ENCODE measurements at regions not wholly inside any gene's neighbourhood (a gene's known extent, or its start where the extent isn't known, plus 50 kb on each side); places are given as distances from the start of the nearest gene placed in this dataset.

DNA sequence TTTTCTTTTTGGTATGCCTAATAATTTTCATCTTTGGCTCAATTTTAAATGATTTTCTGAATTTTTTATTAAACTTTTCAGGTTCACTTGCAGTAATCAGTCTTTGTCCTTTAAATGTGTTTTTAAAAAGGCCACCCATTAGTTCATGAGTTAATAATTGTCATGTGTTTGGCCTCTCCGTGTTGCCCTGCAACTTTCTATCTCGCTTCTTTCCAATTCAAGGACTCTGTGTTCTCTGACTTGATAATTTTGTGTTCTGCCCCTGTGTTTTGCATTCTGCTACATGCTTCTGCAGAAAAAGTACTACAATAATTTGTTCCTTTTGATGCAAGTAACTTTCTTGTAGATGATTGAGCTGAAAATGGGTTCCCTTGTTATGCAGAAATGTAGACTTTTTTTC is 921.4 kb upstream of the LRATD1 start:
- Histone ChIP-seq H3K4me3 (ENCODE audit: low read depth in 1 of 5, low read length in 5 of 5) (no peak overlapping the region), H3K4me1 (ENCODE audit: control insufficient read depth in 5 of 5, insufficient read depth in 5 of 5, low read length in 5 of 5) (no peaks in the 10 kb centered on the region), H3K9me3 (ENCODE audit: control insufficient read depth in 5 of 5, low read length in 5 of 5) (no peaks in the 10 kb centered on the region), H3K27me3 (ENCODE audit: control insufficient read depth in 5 of 5, insufficient read depth in 4 of 5, low read length in 5 of 5) (no peaks in the 10 kb centered on the region), H3K36me3 (ENCODE audit: control insufficient read depth in 5 of 5, insufficient read depth in 5 of 5, low read length in 5 of 5) (no peaks in the 10 kb centered on the region), H3K9ac (ENCODE audit: low read length in 5 of 5) (no peak overlapping the region), H3K27ac (ENCODE audit: low read depth, low read length) (no peak overlapping the region)

DNA sequence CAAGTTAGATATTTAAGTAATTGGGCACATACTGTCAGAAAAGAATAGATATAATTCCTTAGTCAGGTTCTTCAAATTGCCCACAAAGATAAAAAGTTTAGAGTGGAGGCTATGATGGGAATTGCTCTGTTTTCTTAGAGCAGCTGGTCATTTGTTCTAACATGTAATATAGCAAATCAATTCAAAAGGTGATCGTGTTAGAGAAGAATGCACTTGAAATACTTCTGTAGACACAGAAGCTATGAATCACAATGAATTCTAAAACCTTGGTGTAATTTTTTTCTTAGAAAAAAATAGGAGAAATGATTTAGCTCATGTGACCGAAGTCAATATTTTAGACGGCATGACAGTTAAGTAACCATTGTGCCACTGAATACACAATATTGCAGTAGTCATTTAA is 918.1 kb upstream of the LRATD1 start:
- no peaks in the 10 kb centered on the region for H3K27me3 ChIP-seq (ENCODE audit: control insufficient read depth in 5 of 5, insufficient read depth in 4 of 5, low read length in 5 of 5)
- no peaks in the 10 kb centered on the region for H3K4me1 ChIP-seq (ENCODE audit: control insufficient read depth in 5 of 5, insufficient read depth in 5 of 5, low read length in 5 of 5)
- no peaks in the 10 kb centered on the region for H3K36me3 ChIP-seq (ENCODE audit: control insufficient read depth in 5 of 5, insufficient read depth in 5 of 5, low read length in 5 of 5)
- H3K9ac ChIP-seq (ENCODE audit: low read length in 5 of 5), result no peak overlapping the region
- H3K27ac ChIP-seq (ENCODE audit: low read depth, low read length), result no peak overlapping the region
- H3K9me3 ChIP-seq (ENCODE audit: control insufficient read depth in 5 of 5, low read length in 5 of 5), result no peaks in the 10 kb centered on the region
- no peak overlapping the region for H3K4me3 ChIP-seq (ENCODE audit: low read depth in 1 of 5, low read length in 5 of 5)

GRCh38 chr2:13725945-13726344 is 906.6 kb upstream of the LRATD1 start:
- no peak overlapping the region for H3K27ac ChIP-seq (ENCODE audit: low read depth, low read length)
- H3K9me3 ChIP-seq (ENCODE audit: control insufficient read depth in 5 of 5, low read length in 5 of 5), result peaks cover 0 to 4% (median 0%) of the 10 kb centered on the region in 5 donors
- H3K27me3 ChIP-seq (ENCODE audit: control insufficient read depth in 5 of 5, insufficient read depth in 4 of 5, low read length in 5 of 5), result no peaks in the 10 kb centered on the region

GRCh38 chr2:13745330-13745729 is 887.2 kb upstream of the LRATD1 start:
- Histone ChIP-seq H3K9ac (ENCODE audit: low read length in 5 of 5) (no peak overlapping the region), H3K36me3 (ENCODE audit: control insufficient read depth in 5 of 5, insufficient read depth in 5 of 5, low read length in 5 of 5) (no peaks in the 10 kb centered on the region), H3K27me3 (ENCODE audit: control insufficient read depth in 5 of 5, insufficient read depth in 4 of 5, low read length in 5 of 5) (no peaks in the 10 kb centered on the region), H3K4me3 (ENCODE audit: low read depth in 1 of 5, low read length in 5 of 5) (no peak overlapping the region), H3K27ac (ENCODE audit: low read depth, low read length) (no peak overlapping the region), H3K9me3 (ENCODE audit: control insufficient read depth in 5 of 5, low read length in 5 of 5) (peaks cover 2 to 19% (median 8%) of the 10 kb centered on the region in 5 donors), H3K4me1 (ENCODE audit: control insufficient read depth in 5 of 5, insufficient read depth in 5 of 5, low read length in 5 of 5) (no peaks in the 10 kb centered on the region)

More at GRCh38 chr2:13725945-13726344, 906.6 kb upstream of the LRATD1 start:
- H3K9ac ChIP-seq (ENCODE audit: low read length in 5 of 5), result no peak overlapping the region
- H3K4me1 ChIP-seq (ENCODE audit: control insufficient read depth in 5 of 5, insufficient read depth in 5 of 5, low read length in 5 of 5), result no peaks in the 10 kb centered on the region
- no peaks in the 10 kb centered on the region for H3K36me3 ChIP-seq (ENCODE audit: control insufficient read depth in 5 of 5, insufficient read depth in 5 of 5, low read length in 5 of 5)
- no peak overlapping the region for H3K4me3 ChIP-seq (ENCODE audit: low read depth in 1 of 5, low read length in 5 of 5)

GRCh38 chr2:13751955-13752354 is 880.6 kb upstream of the LRATD1 start:
- no peaks in the 10 kb centered on the region for H3K36me3 ChIP-seq (ENCODE audit: control insufficient read depth in 5 of 5, insufficient read depth in 5 of 5, low read length in 5 of 5)
- H3K9me3 ChIP-seq (ENCODE audit: control insufficient read depth in 5 of 5, low read length in 5 of 5), result peaks cover 2 to 4% (median 2%) of the 10 kb centered on the region in 5 donors
- no peak overlapping the region for H3K4me3 ChIP-seq (ENCODE audit: low read depth in 1 of 5, low read length in 5 of 5)
- H3K4me1 ChIP-seq (ENCODE audit: control insufficient read depth in 5 of 5, insufficient read depth in 5 of 5, low read length in 5 of 5), result no peaks in the 10 kb centered on the region
- H3K9ac ChIP-seq (ENCODE audit: low read length in 5 of 5), result no peak overlapping the region
- H3K27ac ChIP-seq (ENCODE audit: low read depth, low read length), result no peak overlapping the region
- H3K27me3 ChIP-seq (ENCODE audit: control insufficient read depth in 5 of 5, insufficient read depth in 4 of 5, low read length in 5 of 5), result no peaks in the 10 kb centered on the region

GRCh38 chr2:13758412-13758811 is 874.1 kb upstream of the LRATD1 start:
- H3K4me1 ChIP-seq (ENCODE audit: control insufficient read depth in 5 of 5, insufficient read depth in 5 of 5, low read length in 5 of 5), result no peaks in the 10 kb centered on the region
- no peaks in the 10 kb centered on the region for H3K27me3 ChIP-seq (ENCODE audit: control insufficient read depth in 5 of 5, insufficient read depth in 4 of 5, low read length in 5 of 5)
- peaks cover 0 to 2% (median 0%) of the 10 kb centered on the region in 5 donors for H3K9me3 ChIP-seq (ENCODE audit: control insufficient read depth in 5 of 5, low read length in 5 of 5)
- H3K36me3 ChIP-seq (ENCODE audit: control insufficient read depth in 5 of 5, insufficient read depth in 5 of 5, low read length in 5 of 5), result no peaks in the 10 kb centered on the region
- no peak overlapping the region for H3K27ac ChIP-seq (ENCODE audit: low read depth, low read length)
- H3K9ac ChIP-seq (ENCODE audit: low read length in 5 of 5), result no peak overlapping the region
- no peak overlapping the region for H3K4me3 ChIP-seq (ENCODE audit: low read depth in 1 of 5, low read length in 5 of 5)

DNA sequence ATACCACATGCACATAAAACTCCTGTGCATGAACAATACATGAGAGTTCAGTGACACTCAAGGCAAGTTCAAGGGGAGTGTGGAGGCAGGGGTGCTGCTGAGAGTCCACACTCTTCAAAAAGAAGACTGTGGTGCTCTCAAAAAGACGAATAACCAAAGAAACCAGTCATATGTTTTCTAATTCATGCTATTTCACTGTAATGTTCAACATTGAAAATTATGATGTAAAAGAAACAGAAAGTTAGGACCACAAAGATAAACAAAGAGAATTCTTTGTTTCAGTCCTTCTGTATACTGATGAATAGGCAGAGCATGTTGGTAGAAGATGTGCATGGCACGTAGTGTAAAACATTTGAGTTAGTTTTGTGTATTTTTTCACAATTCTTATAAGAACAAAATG is 864.2 kb upstream of the LRATD1 start:
- Histone ChIP-seq H3K4me1 (ENCODE audit: control insufficient read depth in 5 of 5, insufficient read depth in 5 of 5, low read length in 5 of 5) (no peaks in the 10 kb centered on the region), H3K4me3 (ENCODE audit: low read depth in 1 of 5, low read length in 5 of 5) (no peak overlapping the region), H3K27ac (ENCODE audit: low read depth, low read length) (no peak overlapping the region), H3K36me3 (ENCODE audit: control insufficient read depth in 5 of 5, insufficient read depth in 5 of 5, low read length in 5 of 5) (no peaks in the 10 kb centered on the region), H3K27me3 (ENCODE audit: control insufficient read depth in 5 of 5, insufficient read depth in 4 of 5, low read length in 5 of 5) (no peaks in the 10 kb centered on the region), H3K9ac (ENCODE audit: low read length in 5 of 5) (no peak overlapping the region), H3K9me3 (ENCODE audit: control insufficient read depth in 5 of 5, low read length in 5 of 5) (no peaks in the 10 kb centered on the region)

DNA sequence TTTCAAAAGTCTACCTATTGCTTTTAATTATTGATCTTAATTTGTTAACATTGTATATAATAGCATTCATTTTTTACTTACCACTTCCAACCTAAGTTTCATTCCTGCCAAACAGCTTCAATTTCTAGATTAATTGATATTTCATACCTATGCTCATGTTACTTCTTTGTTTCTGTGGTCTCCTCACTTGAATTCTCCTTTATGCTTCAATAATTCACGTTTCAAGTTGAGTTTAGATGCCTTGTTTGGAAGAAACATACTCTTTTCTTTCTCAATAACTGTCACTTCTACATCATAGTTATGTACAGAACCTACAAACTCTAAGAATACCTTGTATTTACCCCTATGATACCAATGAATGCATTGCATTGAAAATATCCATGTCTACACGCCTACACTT is 862.2 kb upstream of the LRATD1 start:
- no peaks in the 10 kb centered on the region for H3K9me3 ChIP-seq (ENCODE audit: control insufficient read depth in 5 of 5, low read length in 5 of 5)
- H3K27me3 ChIP-seq (ENCODE audit: control insufficient read depth in 5 of 5, insufficient read depth in 4 of 5, low read length in 5 of 5), result no peaks in the 10 kb centered on the region
- no peak overlapping the region for H3K4me3 ChIP-seq (ENCODE audit: low read depth in 1 of 5, low read length in 5 of 5)
- no peak overlapping the region for H3K27ac ChIP-seq (ENCODE audit: low read depth, low read length)
- H3K9ac ChIP-seq (ENCODE audit: low read length in 5 of 5), result no peak overlapping the region
- H3K4me1 ChIP-seq (ENCODE audit: control insufficient read depth in 5 of 5, insufficient read depth in 5 of 5, low read length in 5 of 5), result no peaks in the 10 kb centered on the region
- no peaks in the 10 kb centered on the region for H3K36me3 ChIP-seq (ENCODE audit: control insufficient read depth in 5 of 5, insufficient read depth in 5 of 5, low read length in 5 of 5)

DNA sequence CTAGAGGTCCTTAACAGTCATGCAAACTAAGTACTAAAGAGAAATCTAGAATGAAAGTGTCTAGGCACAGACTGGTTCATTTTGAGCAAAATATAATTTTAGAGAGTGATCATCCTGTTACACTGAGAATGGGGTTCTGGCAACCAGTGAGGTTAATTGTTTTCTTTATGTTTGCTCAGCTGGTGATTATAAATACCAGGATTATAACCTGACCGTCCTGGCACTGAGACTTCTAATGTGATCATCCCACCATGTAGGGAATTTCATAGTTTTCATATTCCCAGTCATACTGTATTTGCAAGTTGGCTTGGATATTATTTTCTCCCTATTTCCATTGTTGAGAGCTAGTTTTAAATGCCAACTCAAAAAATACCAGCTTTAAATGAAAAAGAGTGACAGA is 852.5 kb upstream of the LRATD1 start:
- Histone ChIP-seq H3K9me3 (ENCODE audit: control insufficient read depth in 5 of 5, low read length in 5 of 5) (peaks cover 0 to 6% (median 0%) of the 10 kb centered on the region in 5 donors), H3K9ac (ENCODE audit: low read length in 5 of 5) (no peak overlapping the region), H3K4me1 (ENCODE audit: control insufficient read depth in 5 of 5, insufficient read depth in 5 of 5, low read length in 5 of 5) (no peaks in the 10 kb centered on the region), H3K36me3 (ENCODE audit: control insufficient read depth in 5 of 5, insufficient read depth in 5 of 5, low read length in 5 of 5) (no peaks in the 10 kb centered on the region), H3K27me3 (ENCODE audit: control insufficient read depth in 5 of 5, insufficient read depth in 4 of 5, low read length in 5 of 5) (no peaks in the 10 kb centered on the region), H3K27ac (ENCODE audit: low read depth, low read length) (no peak overlapping the region), H3K4me3 (ENCODE audit: low read depth in 1 of 5, low read length in 5 of 5) (no peak overlapping the region)

- Histone ChIP-seq H3K9me3 (ENCODE audit: control insufficient read depth in 5 of 5, low read length in 5 of 5) (no peaks in the 10 kb centered on the region), H3K27me3 (ENCODE audit: control insufficient read depth in 5 of 5, insufficient read depth in 4 of 5, low read length in 5 of 5) (no peaks in the 10 kb centered on the region), H3K9ac (ENCODE audit: low read length in 5 of 5) (no peak overlapping the region), H3K36me3 (ENCODE audit: control insufficient read depth in 5 of 5, insufficient read depth in 5 of 5, low read length in 5 of 5) (no peaks in the 10 kb centered on the region), H3K4me3 (ENCODE audit: low read depth in 1 of 5, low read length in 5 of 5) (no peak overlapping the region), H3K4me1 (ENCODE audit: control insufficient read depth in 5 of 5, insufficient read depth in 5 of 5, low read length in 5 of 5) (no peaks in the 10 kb centered on the region), H3K27ac (ENCODE audit: low read depth, low read length) (no peak overlapping the region)
These were observed 841.4 kb upstream of the LRATD1 start for GRCh38 chr2:13791019-13791547.

GRCh38 chr2:13806539-13806938 is 826.0 kb upstream of the LRATD1 start:
- H3K9ac ChIP-seq (ENCODE audit: low read length in 5 of 5), result no peak overlapping the region
- H3K4me1 ChIP-seq (ENCODE audit: control insufficient read depth in 5 of 5, insufficient read depth in 5 of 5, low read length in 5 of 5), result no peaks in the 10 kb centered on the region
- H3K9me3 ChIP-seq (ENCODE audit: control insufficient read depth in 5 of 5, low read length in 5 of 5), result peaks cover 0 to under 1% (median 0%) of the 10 kb centered on the region in 5 donors
- H3K36me3 ChIP-seq (ENCODE audit: control insufficient read depth in 5 of 5, insufficient read depth in 5 of 5, low read length in 5 of 5), result no peaks in the 10 kb centered on the region
- no peak overlapping the region for H3K27ac ChIP-seq (ENCODE audit: low read depth, low read length)
- H3K27me3 ChIP-seq (ENCODE audit: control insufficient read depth in 5 of 5, insufficient read depth in 4 of 5, low read length in 5 of 5), result no peaks in the 10 kb centered on the region
- no peak overlapping the region for H3K4me3 ChIP-seq (ENCODE audit: low read depth in 1 of 5, low read length in 5 of 5)
